ENCODE measurements at regions not wholly inside any gene's neighbourhood (a gene's known extent, or its start where the extent isn't known, plus 50 kb on each side); places are given as distances from the start of the nearest gene placed in this dataset.
"Not testable (repeated sequence)": the region's sequence is repeated elsewhere in the genome, so short reads cannot be mapped to it uniquely, and the experiment has no call there.

- TF ChIP-seq CTCF (IDR thresholded peaks at IDR 0.05 in 4 of 5, conservative IDR thresholded peaks at IDR 0.05 in 1 of 5); POLR2A (IDR thresholded peaks at IDR 0.05): not testable (repeated sequence)
These were observed 253.5 kb upstream of the PLGLB1 start for GRCh38 chr2:87275192-87275591.
